GM18873 (cell line): ENCODE measurements at regions not wholly inside any gene's neighbourhood (a gene's known extent, or its start where the extent isn't known, plus 50 kb on each side); places are given as distances from the start of the nearest gene placed in this dataset.

Experiments used
- ATAC-seq: cut with Tn5 transposase; IDR thresholded peaks from one replicate; pipeline ENCODE4 v1.9.1; 2021; ENCODE audit warnings: mild to moderate bottlenecking, moderate library complexity, moderate number of reproducible peaks; ENCODE audit not compliant: unreplicated experiment, low FRiP score

DNA sequence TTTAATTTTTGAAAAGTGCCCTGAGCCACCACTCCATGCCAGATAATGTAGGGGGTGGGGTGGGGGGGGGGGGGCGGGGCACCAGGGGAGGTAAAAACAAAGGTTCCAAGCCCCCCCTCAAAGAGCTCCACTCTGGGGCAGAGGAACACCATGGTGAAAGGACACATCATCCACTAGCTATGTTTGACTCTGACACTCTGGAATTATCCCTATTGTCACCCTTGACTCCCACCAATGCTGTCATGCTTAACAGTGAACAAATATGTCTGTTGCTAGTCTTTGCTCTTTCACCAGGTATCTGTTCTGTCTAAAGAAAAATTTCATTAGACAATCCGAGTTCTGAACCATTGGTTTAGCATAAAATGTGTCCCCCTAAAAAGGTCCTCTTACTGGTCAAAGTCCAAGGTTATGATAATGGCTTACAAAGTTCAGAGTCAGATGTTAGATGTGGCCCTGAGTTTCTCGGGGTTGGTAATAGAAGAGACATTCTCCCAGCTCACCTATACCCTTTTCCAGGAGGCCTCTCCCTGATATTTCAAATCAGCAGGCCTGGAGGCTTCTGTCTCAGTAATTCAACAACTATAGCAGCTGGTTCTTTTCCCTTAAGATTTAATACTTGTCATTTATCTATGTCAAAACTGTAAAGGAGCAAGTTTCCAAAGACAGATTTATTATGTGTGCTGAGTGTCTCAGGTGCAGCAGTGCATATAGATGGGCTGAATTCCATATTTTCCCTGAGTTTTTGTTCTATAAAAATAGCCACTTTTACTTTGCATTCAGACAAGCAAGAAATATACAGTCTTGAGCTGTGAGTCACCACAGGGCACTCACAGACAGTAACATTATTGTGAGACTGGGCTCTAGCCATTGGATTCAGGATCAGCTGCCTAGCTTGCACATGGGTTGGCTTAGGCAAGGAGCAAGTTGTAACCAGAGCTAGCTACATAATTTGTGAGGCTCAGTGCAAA is 174.1 kb downstream of the CSNK2A3 start:
- no peak for ATAC-seq

DNA sequence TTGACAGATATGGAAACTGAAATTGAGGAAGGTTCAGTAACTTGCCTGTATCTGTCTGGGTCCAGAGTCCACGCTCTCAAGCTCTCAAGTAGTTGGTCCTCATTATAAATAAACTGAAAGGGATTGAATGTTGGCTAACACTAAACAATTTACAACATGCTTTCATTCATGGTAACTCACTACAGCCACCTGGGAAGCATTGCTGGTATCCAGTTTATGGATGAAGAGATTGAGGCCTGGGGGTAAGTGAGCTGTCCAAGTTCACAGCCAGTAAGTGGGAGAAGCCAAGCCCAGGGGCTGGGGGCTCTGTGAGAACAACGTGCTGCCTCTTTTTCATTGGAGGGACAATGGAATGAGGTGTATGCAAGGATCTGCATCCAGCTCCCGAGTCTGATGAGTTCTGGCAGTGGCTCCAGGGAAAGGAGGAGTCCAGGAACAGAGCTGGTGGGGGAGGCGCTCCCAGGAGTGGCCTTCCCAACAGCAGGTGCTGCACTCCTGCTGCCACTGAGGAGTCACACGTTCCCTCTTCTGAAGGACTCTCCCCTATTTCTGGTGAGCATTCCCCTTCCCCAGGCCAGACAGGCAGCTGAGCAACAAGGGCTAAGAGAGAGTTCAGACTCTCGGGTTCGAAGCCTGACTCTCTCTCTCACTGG is 175.8 kb downstream of the CSNK2A3 start:
- no peak for ATAC-seq

DNA sequence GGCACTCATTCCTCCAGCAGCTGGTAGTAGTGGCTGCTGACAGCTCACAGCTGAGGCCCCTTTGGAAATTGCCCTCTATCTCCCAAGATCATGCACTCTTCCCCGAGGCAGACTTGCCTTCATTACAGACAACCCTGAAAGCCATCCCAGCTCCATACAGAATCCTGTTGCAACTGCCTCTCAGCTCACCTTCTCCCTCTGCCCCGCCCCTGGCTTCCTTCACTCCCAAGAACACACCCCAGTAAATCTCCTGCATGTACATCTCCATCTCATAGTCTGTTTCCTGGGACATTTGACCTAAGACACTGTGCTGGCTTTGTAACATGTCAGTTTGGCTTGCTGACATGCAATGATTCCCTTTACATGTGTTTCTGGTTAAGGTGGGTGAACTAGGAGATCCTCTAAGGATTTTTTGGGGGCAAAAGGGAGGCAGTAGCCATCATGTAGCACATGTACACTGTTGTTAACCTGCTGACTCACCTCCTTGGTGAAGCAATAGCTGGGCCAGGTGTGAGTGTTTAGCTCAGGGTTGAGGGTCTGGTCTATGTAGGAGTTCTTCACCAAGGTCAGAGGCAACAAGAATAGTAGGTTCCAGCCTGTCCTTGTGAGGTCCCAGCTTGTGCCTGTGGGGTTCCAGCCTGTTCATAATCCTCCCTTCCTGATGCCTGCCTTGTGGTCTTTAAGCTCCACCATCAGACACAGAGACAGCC is 179.6 kb downstream of the CSNK2A3 start:
- no peak for ATAC-seq

DNA sequence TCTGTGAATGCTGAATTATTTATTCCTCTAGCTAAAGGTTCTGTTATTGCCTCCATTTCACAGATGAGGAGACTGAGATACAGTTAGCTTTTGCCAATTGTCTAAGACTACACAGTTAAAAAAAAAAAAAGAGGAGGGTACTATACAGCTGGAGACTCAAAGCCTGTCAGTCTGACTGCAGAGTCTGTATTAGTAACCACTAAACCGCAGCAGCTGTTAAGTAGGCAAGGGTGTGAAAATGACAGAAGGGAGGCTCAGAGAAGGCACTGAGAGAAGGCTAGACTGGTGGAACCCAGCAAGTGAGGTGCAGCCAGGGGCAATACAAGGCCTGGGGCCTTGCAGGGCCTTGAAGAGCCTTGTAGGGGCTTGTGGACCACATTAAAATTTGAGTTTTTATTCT is 181.2 kb downstream of the CSNK2A3 start:
- ATAC-seq, result peak; percentile 86

DNA sequence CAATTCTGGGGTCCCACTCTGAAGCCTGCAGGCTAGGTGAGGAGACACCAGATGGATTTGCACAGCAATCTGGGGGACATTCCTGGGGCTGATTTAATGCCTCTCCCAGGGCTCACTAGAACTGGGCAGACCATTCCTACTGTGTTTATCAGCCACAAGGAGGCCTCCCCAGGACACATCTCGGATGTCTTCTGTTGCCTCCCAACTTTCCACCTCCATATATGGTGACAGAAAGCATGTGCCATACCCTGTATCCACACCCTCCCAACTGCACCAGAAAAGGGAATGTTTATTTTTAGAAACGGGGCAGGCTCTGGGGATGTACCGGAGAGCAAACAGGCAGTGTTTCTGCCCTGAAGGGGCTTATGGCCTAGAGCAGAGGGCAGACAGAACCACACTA is 181.8 kb downstream of the CSNK2A3 start:
- ATAC-seq, result no peak

GRCh38 chr11:11170352-11171084 is 182.5 kb downstream of the CSNK2A3 start:
- no peak for ATAC-seq

GRCh38 chr11:11169715-11170351 is 183.2 kb downstream of the CSNK2A3 start:
- no peak for ATAC-seq

DNA sequence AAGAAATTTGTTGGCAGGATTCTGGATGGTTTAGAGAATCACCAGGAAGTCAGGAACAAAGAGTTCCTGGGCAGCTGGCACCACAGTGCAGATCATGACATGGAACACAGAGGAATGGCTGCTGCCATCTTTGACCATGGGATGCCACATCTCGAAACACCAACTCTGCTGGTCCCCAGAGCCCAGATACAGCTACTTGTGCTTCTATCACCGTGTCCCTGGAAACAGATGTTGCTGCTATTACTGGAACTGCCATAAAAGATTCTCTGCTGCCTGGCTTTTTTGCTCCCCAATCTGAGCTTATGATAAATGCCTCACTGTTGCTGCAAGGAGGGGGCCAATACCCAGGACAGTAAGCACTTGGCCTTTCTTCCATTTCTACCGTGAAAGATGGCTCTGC is 185.2 kb downstream of the CSNK2A3 start:
- no peak for ATAC-seq

DNA sequence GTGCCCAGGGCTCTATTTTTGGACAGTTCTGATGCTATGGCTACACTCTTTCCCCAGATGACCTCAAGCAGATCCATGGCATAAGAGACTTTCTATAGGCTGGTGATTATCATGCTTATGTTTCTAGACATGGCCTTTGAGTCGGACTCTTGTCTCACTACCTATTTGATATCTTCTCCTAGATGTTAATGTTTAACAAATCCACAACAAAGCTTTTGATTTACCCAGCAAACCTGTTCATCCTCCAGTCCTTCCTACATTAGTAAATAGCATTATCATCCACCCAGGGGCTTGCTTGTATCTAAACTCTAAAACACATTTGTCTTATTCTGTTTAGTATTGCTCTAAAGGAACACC is 188.7 kb downstream of the CSNK2A3 start:
- no peak for ATAC-seq

- ATAC-seq, result no peak
Observed at GRCh38 chr11:11163669-11164333, 189.2 kb downstream of the CSNK2A3 start.

GRCh38 chr11:11163236-11163635 is 189.8 kb downstream of the CSNK2A3 start:
- no peak for ATAC-seq

GRCh38 chr11:11157185-11157584 is 195.9 kb downstream of the CSNK2A3 start:
- no peak for ATAC-seq

GRCh38 chr11:11155962-11156815 is 196.9 kb downstream of the CSNK2A3 start:
- ATAC-seq, result no peak

DNA sequence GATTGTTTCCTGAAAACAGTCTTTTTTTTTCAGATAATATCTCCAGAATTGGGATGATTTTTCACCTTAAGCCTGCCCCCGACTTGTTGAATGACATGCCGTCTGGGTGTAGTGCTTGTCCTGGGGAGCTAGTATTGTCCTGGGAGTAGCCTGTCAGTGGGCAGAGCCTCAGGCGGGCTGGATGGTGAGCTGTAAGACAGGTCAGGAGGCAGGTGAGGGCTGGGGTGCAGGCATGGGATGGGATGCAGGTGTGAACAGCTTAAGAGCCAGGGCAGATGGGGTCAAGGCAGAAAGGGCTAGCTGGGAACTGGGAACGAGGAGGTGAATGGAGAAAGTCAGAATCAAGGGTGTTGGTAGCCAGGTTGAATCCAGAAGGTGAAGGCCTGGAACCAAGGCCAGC is 200.2 kb downstream of the CSNK2A3 start:
- ATAC-seq, result no peak

DNA sequence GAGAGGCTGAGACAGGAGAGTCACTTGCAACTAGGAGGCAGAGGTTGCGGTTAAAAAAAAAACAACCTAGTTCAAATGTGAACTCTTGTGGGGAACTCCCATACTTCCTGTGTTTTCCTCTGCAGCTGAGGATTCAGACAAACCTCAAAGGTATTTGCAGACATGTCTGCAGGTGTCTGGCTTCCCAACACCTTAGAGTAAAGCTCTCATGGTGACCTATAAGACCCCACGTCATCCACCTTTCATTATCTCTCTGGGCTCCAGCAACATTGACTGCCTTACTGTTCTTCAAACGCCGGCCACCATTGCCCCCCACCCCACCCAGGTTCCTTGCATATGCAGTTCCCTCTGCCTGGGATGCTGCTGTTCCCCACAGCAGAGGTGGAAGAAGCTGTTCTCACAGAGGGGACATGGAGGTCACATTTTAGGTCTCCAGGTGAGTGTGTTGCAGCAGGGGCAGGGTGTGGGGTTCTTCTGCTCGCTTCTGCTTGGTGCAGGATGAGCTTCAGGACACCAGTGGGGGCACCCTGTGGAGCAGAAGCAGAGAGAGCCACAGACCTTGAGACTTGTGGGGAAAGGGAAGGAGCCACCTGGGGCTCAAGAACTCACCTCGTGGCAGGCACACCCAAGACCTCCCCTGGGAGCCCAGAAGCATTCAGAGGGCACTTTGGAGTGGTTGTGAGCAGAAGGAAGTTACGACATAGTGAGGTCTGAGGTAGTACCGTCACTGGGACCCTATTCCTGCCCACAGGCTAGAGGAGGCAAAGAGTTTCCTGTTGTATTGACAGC is 203.2 kb downstream of the CSNK2A3 start:
- ATAC-seq, result no peak

DNA sequence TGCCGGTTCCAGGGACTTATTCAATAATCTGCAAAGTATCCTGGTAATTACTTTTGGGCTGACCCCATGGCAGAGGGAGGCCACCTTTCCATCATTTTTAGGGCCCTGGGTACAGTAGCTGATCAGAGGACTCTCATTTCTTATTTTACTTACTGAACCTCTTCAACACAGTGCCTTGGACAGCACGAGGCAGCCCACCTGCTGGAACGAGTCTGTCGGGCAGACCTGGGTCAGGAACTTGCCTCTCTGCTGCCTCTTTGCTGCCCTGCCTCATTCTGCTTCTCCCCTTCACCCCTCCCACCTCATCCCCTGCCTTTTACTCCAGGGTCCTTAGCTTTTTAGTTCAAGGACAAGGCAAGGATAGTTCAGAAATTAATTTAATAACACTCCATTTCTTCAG is 204.5 kb downstream of the CSNK2A3 start:
- no peak for ATAC-seq

DNA sequence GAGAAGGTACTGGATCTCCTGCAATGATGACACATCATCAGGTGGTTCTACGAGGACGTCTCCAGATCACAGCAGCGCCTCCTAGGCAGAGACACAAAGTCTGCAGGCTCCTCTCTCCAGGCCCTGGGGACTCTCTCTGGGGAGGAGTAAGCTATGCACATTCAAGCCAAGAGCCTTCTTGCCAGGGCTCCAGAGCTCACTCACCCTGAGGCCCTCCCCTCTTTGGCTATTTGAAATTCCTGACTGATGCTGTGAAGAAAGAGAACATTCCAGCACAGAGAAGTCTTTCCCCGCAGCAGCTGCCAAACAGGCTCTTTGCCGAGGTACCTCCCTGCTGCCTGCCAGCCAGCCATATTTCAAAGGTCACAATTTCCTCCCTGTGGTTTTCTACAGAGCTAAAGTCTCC is 204.9 kb downstream of the CSNK2A3 start:
- no peak for ATAC-seq

DNA sequence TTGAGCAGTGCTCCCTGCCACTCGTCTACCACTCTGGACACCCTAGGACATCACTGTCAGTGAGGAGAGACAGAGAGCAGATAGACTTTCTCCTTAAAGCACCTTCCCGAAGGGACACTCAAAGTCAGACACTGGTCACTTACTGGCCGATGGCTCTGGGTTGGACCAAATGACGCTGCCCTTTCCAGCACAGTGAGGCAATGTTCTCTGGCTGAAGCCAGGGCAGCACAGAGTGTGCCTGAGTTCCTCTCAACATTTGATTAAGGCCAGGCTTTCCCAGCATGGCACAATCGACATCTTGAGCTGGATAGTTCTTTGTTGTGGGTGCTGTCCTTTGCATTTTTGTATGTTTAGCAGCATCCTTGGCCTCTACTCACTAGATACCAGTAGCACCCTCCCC is 206.2 kb downstream of the CSNK2A3 start:
- no peak for ATAC-seq
